HEK293T (cell line): ENCODE measurements at regions not wholly inside any gene's neighbourhood (a gene's known extent, or its start where the extent isn't known, plus 50 kb on each side); places are given as distances from the start of the nearest gene placed in this dataset.

ENCODE experiments used
- FOXA1 ChIP-seq: fragments of 450-650 bp; IDR thresholded peaks from 2 replicates; pipeline ENCODE4 v1.6.1; 2016; ENCODE audit warnings: mild to moderate bottlenecking
- SUZ12 ChIP-seq: fragments of 450-650 bp; IDR thresholded peaks from 2 replicates; pipeline ENCODE4 v1.6.1; 2016; ENCODE audit warnings: mild to moderate bottlenecking
- TARDBP ChIP-seq: fragments of 450-650 bp; IDR thresholded peaks from 2 replicates; pipeline ENCODE4 v1.6.1; 2016

GRCh38 chr4:36492590-36492989, 211.2 kb downstream of the DTHD1 start:
- TF ChIP-seq SUZ12 (no peak), FOXA1 (no peak), TARDBP (no peak)
